ENCODE measurements at regions not wholly inside any gene's neighbourhood (a gene's known extent, or its start where the extent isn't known, plus 50 kb on each side); places are given as distances from the start of the nearest gene placed in this dataset.

DNA sequence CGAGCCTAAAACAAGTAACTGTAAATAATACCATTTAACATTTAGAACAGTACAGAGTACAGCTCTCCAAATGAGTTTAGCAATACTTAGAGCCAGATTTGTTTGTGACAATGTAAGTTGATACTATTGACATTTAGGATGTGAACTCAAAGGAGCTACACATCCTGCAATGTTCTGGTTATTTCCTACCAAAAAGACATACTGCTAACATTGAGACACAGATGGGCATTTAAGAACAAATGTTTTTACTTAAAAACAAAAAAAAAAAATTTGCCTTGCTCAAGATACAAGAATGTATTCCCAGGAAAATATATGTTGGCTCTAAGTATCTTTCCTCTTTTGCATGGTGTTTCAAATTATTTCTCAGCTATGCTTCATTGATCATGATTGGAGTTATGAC, 1464.8 kb upstream of the PRMT6 start:
- TF ChIP-seq TAF1 (IDR thresholded peaks at IDR 0.05; ENCODE audit: low read depth, low read length) (no peak), POLR2A (IDR thresholded peaks at IDR 0.05; ENCODE audit: low read depth, low read length) (no peak), PAX5 (IDR thresholded peaks at IDR 0.05; ENCODE audit: insufficient read depth, low read length, severe bottlenecking) (no peak)
